ENCODE measurements at regions not wholly inside any gene's neighbourhood (a gene's known extent, or its start where the extent isn't known, plus 50 kb on each side); places are given as distances from the start of the nearest gene placed in this dataset.

DNA sequence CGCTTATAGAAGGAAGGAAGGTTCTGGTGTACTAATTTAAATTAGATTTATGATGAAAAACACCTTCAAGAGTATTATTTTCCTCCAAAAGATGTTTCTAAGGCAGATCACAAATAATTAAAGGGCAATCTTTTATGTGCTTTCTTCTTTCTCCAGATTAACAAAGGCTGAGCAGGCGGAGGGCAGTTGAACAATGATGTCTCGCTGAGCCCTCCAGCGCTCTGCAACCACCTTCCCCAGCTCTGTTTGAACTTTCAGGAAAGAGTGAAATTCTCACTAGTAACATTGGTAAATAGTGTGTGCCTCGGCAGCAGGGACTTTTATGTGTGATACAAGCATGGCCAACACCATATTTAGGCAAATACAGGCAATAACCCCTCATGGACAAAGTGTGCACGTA is 379.1 kb upstream of the MKI67 start:
- no peak for DNase-seq

DNA sequence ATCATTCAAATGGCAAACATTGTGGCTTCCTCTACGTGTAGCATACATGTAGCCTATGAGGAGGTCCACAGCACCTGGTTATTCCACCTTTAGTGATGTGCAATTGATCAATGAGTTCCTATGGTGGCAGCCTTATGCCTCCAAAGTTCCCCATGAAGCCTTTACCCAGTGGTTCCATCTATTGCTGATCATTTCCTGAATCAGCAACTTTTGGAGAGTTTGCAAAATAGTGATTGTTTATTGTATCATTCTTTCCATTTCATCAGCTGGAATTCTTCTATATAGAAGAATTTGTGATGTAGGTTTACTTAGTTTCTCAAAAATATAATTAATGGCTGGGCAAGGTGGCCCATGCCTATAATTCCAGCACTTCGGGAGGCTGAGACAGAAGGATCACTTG is 380.2 kb upstream of the MKI67 start:
- DNase-seq: no peak

DNA sequence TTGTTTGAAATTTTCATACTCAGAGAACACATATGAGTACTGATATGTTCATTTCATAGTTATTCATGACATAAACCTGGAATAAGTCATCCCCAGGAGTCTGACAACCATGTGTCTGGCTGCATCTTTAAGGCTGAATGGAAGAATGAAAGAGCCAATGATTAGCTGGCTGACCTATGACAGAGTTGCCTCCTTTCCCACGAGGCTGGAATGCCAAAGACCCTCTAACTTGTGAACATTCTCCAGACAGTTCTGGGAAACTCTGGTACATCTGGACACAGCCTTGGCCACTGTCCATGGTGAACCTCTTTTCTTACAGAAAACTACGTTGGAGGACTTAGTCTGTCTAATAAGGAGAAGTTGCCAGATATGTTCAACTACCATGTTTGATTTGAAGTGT is 380.8 kb upstream of the MKI67 start:
- no peak for DNase-seq

DNA sequence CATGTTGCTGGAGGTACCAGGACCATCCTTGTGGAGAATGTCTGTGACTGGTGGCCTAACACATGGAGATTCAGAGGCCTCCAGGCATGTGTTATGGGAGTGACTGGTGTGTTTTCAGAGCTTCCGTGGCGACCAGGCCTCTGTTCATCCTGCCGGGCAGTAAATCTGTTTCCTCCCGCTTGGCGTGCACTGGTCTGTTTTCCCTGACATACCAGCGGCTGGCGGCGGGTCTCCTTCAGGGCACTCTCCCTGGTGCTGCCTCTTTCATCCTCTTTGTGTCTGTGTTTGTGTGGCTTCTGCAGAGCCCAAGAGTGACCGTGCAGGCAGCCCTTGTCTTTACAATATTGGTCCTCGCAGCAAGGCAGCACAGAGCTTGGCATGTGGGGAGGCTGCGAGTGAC is 385.1 kb upstream of the MKI67 start:
- DNase-seq: no peak

DNA sequence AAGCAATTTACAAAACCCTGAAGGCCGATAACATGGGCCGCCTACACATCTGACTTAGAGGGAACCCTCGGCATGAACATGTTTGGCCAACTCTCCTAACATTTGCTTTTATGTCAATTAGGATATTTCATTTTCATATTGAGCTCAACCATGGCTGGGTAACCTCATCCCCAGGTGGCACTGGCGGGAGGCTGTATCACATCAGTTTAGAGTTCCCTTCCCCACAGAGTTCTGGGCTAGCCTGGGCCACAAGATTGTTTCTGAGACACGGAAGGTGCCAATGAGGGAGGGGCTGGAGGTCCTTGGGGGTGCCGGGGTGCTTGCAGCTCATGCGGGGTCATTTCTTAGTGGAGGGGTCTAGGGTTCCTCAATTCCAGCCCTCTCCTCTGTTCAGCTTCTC is 386.5 kb upstream of the MKI67 start:
- no peak for DNase-seq

DNA sequence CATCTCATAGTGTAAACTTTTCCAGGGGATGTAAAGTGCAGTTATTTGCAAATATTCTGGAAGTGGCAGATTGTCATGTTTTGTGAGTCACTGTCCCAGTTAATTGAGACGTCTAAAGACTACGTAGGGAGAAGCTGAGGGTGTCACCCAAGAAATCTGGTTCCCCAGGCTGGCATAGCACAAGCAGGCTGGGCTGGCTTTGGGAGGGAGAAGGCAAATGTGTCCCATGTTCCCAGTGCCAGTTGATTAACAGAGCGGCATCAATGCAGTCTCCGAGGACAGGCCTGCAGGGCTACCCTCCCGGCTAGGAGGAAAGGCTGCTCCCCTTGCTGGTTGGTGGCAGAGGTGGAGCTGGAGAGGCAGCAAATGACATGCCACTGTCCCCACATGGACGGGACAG is 388.3 kb upstream of the MKI67 start:
- no peak for DNase-seq

DNA sequence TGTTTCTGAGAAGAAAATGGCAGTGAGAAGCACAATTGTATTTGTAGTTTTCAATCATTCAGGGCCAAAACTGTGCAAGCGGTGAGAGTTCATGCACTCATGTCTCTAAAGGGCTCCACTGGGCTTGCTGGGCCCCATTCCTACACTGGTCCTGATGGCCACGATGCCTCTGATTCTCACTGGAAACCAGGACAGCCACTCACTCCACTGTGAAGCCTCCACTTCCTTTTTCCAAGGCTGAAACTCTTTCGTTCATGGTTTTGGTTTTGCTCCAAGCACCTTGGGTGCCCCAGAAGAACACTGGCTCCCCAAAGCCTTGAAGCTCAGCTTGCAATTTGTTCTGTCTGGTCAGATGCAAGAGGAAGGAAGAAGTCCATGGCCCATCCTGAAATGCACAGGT is 390.0 kb upstream of the MKI67 start:
- DNase-seq: no peak

DNA sequence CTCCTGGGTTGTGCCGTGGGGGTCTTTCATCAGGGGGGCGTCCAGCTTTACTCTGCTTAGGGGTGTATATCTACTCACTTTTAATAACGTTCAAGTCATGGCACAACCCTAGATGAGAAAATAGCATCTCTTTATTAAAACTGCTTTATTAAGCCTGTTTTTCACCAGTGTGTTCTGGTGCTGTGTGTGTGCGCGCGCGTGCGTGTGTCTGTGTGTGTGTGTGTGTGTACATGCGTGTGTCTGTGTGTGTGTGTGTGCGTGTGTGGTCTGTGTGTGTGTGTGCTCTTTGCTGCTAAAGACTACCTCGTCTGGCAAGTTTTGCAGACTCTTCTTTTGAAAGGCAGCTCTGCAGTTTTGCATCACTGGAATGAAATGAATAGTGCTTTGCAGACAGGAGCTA is 390.9 kb upstream of the MKI67 start:
- DNase-seq: no peak

DNA sequence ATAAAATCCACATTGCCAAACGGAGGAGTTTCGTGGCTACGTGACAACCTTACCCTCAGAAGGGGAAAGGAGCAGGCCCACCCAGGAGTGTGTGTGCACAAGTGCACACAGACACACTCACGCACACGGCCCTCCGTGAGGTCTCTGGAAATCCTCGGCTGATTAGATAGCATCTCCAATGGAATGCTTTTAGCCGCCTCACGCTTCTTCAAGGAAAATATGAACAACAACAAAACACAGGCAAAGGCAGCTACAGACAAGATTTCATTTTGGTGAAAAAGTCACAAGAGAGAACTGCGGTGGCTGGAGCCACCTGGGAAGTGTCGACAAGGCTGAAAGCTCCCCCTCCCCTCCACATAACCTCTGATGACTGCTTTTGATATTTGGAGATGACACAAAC is 391.8 kb upstream of the MKI67 start:
- DNase-seq: no peak

DNA sequence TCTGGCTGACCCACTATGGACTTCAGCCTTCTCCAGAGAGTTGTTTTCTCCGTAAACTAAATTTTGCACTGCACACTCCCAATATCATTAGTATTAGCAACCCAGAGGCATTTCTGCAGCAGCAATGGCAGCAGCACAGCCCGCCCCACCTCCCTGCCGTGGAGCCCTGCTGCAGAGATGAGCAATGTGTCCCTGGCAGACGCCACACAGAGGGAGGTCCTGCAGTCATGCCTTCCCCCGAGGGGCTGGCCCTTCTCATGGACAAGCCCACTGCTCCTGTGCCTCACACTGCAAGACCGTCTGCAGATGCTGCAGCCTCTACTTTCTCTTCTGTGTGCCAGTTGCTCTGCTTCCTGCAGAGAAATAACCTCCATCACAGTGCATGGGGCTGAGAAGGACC is 393.4 kb upstream of the MKI67 start:
- DNase-seq: no peak

DNA sequence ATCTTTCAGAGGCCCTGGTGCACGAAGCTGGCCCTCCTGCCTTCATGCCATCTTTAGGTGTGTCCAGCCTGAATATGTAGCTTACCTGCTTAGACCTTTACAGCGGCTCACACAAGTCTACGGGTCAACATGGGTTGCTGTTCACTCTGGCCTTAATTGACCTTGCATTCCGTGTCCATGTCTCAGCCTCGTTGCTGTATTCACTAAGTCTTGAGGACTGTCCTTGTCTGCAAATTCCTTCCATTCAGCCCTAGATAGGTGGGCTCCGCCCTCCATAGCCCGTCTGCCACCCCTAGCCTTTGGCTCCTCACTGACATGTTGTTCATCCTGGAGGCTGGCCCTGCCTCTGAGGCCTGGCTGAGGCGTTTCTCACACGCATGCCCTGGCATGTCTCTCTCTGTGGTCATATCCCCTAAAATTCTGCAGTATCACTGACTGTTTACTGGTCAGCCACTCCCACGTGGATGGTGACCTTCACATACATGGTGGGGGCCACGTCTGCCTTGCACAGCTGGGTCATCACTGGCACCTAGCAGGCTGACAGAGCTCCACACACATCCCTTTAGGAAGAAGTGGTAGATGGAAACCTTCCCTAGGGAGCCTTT is 394.1 kb upstream of the MKI67 start:
- DNase-seq: no peak

DNA sequence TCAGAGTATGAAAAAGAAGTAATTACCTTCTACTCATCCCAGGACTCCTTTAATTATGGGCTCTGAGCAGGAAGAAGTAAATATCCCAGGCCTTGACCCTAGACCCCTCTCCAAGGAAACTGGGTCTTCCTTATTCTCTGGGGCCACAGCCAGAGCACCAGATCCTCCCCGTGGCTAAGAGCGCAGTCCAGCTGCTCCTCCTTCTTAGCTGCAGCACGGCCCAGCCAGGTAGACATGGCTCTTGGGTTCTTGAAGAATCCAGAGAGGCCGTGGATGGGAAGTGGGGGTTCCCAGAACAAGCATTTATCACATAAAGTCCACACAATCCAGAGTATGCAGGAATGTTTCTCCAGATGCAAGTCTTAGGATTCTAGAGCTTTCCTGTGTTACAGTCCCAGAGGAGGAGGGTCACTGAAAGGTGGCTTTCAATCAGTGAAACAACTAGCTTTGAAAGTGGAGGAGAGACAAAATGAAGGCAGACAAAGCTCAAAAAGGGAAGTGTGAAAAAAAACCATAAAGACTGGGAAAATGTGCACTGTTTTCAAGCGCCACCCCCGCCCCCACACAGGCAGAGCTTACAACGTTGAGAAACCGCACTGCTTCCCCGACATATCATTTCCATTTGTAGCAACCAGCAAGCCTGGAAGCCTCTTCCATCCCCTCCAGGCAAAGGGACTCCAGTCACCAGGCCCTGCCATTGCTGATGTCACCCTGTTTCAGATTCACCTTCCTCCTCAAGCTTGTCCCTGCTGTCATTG is 396.5 kb upstream of the MKI67 start:
- DNase-seq: no peak

DNA sequence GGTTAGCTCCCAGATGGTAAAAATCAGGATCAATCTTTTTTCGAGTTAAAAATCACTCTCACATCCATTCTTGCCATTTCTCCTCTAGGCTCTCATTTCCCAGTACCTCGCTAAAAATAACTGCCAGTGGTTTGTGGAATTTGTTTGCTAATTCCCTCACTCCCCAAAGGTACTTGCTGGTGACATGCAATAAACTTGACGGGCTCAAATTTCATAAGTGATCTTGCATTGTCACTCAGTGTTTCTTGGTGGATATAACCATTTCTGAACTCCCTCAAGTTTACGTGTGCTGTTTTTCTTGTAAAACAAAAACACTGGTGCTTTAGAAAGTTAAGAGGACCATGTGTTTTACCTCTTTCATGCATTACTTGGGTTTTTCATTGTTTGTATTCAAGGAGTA is 399.2 kb upstream of the MKI67 start:
- no peak for DNase-seq

DNA sequence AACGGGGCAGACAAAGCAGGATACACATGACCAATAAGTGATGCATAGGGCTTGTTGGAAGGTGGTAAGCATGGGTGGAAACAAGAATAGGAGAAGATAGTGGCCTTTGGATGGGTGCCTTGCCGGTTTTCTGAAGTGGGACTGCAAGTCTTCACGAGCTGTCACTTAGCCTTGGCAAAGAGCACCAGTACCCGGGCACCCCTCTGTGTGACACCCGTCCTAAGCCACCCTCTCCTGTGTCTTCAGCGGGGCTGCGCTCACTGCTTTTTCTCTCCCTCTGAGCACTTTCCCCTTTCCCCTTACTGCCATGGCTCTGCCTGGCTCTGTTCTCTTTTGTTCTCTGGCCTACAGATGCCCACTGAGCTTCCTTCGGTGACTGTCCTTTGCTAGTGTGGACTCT is 399.7 kb upstream of the MKI67 start:
- no peak for DNase-seq

DNA sequence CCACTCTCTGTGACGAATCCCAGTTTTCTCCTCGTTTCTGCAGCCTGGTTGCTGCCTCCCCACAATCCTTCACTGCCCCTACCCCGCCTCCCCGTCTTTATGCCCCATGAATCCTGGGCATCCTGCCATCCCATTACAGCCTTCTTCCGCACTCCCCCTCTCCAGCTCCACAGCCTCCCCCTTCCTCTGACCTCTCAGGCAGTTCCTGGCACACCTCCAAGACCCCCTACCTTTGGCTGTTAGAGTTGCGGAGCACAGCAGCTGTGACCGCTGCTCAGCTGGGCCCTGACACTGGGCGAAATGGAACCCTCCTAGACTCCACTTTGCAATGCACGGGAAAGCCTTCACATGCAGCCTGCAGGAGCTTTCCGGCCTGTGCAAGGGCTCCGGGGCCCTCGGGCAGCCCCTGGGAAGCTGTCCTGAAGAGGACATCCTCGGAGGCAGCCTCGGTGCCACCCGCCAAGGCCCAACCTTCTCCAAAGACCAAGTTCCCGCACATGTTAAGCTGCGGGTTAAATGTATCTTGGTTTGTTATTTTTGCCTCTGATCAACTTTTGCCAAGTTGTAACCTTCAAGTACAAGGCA is 400.7 kb upstream of the MKI67 start:
- no peak for DNase-seq

DNA sequence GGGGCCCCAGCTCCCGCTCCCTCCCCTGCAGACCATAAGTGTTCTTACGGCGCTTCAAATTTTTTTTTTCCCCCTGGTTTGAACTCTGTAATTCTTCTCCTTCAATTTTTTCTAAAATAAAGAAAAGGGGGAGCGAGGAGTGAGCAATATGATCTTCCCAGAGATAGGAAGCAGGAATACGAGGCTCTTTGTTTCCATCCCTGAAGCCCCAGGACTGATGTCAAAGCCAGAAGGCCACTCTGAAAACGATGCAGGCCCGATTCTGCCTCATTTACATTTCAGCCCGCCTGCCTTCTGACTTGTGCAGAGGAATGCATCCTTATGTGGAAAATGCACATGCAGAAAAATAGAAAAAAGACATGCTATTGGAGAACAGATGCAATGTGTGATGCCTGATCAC is 401.5 kb upstream of the MKI67 start:
- no peak for DNase-seq

DNA sequence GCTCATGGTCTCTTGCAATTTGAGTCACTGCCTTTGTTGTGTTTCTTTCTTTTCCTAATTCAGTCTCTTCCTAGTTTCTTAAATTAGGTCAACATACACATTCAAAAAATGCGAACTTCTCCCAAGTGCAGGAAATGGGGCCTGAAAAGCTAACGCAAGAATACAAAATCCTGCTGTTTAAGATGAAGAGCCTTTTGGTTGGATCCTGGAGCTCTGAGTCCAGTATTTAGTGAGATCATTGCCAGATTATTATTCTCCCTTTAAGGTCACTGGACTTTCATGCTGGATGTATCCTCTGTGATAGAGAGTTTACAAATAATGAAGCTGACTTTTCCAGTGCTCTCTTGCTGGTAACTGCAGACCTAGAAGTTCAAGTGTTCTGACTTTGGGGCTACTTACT is 401.9 kb upstream of the MKI67 start:
- no peak for DNase-seq

DNA sequence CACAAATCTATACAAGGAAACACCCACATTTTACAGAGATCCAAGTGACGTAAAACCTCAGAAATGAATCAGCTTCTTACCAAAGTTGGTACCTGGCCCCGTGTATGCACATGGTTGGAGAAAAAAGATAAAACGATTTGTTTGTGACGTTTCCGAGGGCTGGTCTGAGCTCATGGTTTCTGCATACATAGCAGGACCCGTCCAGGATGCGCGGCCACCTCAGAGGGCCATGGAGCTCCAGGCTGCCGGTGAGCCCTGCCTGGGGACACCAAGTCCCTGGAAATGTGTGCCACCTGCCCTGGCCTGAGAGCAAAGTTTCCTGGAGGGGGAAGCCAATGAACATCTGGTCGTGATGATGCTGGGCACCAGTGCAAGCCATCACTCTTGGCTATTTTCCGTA is 402.6 kb upstream of the MKI67 start:
- DNase-seq: no peak

DNA sequence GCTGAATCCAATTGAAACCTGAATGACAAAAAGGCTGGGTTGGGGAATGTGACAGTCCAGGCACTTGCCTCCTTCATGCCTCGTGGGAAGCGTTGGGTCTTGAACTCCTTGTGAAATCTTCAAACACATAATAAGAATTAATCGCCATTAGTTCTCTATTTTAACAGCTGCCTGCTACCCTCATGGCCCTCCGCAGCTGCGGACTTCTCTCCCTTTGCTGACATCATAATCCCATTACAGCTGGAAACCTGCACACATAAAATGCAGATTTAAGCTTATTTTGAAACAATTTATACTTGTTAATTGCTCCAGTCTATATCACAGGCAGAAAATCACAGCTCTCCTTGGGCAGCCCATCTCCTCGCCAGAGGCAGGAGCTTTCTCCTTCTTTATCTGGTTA is 403.0 kb upstream of the MKI67 start:
- DNase-seq: no peak

DNA sequence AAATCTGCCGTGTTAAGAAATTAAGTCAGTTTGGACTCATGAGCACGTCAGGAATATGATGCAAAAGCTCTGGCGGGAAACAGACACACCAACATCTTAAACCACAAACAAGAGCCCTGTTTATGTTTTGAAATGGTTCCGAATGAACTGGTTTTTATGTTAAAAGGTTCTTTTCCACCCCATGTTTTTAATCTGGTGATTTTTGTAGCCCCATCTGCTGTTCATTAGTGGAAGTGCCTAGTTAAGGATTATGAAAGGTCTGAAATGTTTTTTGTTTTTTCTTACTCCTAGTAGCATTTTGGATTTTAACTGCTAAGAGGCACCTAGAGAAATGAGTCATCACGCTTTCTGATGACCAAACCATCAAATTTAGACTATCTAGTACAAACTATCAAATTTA is 404.1 kb upstream of the MKI67 start:
- DNase-seq: peak; percentile 16

DNA sequence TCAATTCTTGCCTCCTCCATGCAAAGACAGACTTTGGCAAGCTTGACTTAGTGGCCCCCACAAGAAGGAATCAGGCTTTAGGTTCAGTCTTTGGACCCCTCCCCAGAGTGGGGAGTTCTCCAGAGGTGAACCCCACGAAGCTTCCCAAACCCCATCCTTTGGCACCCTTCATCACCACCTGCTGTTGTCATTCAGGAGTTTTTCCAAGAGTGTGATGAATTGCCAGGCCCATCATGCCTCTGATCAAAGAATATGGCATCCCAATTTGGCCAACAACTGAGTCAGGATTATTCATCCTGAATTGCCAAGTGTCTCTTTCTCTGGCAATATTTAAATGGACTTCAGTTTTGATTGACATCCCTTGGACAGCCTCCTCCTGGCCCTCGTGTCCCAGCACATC is 404.7 kb upstream of the MKI67 start:
- DNase-seq: no peak

DNA sequence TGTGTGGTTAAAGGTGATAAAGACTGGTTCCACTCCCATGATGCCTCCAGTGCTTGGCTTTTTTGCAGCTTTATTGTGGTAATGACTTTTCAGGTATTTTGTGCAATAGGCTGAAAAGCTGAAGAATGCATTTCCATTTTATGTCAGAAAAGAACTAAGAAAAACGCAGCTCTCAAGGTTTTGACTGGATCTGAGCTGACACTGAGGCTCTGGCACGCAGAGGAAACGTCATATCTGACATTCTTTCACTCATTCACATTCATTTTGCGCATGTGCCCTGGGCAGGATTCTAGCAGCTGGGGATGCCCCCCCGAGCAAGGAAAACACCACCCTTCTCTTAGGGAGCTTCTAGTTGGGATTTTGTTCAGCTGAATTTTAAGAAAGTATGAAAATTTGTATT is 408.5 kb upstream of the MKI67 start:
- DNase-seq: no peak

DNA sequence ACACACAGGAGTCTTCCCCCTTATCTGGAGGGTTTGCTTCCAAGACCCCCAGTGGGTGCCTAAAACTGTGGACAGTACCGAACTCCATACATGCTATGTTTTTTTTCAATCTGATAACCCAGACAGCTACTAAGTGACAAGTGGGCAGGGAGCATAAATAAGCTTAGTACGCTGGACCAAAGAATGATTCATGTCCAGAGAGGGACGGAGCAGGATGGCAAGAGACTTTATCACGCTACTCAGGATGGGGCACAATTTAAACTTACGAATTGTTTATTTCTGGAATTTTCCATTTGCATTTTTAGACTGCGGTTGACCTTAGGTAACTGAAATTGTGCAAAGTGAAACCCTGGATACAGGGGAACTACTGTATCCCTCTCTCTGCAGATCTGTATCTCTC is 410.0 kb upstream of the MKI67 start:
- DNase-seq: no peak

DNA sequence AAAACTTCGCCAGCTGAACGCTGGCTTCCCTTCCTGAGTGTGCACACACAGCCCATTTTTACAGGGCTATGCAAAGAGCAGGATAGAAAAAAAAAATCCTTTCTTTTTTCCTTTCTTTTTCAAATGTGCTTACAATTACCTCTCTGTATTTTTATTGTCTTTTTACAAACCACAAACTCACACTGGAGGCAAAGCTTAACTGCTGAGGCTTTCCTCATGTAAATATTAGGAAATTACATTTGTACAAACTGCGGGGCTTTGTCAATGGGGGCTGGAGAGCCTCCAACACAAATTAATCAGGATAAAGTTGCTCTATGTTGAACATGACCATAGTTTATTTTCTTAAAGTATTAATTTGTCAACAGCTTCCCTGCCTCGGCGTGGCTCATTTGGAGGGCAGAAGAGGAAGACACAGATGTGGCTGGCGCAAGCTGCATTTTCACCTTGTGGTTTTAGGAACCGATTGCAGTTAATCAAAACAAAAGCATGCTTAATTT is 411.7 kb upstream of the MKI67 start:
- DNase-seq: no peak

DNA sequence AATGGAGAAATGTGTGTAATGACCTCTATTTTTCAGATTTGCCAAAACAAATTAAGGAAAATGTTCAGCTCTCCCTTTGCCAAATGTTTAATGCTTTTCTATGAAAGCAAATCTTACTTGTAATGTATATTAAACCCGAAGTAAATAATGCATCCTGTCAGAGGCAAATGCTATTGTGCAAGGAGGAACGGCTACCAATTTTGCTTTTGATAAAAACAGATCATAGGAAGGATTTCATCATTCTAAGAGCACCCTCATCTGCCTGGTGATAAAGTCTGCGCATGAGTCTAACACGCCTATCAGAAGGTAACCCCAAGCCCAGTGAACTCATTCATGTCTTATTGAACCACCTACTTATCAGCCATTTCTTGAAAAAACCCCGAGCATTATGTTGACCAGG is 412.4 kb upstream of the MKI67 start:
- no peak for DNase-seq

Data from DMS53 (cell line).